GM20431 (cell line): ENCODE measurements at regions not wholly inside any gene's neighbourhood (a gene's known extent, or its start where the extent isn't known, plus 50 kb on each side); places are given as distances from the start of the nearest gene placed in this dataset.

Experiments
- in situ Hi-C: fragments of 300-500 bp; cut with MseI, MboI; formaldehyde crosslinking; loops from one replicate; pipeline ENCODE4 v1.15.0; 2020; ENCODE audit warnings: low sequenced_read_pairs; ENCODE audit not compliant: unreplicated experiment

- in situ Hi-C loops: no loop called here
Measured at GRCh38 chr15:39359771-39360170, 221.1 kb upstream of the THBS1 start.

GRCh38 chr15:39360452-39360851 is 220.4 kb upstream of the THBS1 start:
- in situ Hi-C loops: no loop called here

DNA sequence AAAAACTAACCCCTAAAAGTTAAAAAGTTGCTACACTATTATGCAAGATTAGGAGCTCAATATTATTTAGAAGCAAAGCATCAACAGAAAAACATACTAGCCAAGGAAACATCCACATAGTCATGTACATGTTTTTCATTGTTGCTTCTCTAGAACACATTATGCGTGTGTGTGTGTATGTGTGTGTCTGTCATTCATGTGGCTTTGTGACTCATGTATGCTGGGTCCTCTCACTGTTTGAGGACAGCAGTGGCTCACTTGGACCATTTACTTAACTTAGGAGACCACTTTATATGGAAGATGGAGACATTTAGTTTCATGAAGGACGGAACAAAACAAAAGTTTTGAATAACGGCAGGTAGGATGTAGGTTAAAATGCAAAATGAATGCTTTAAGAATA is 219.4 kb upstream of the THBS1 start:
- in situ Hi-C loops: no loop called here

DNA sequence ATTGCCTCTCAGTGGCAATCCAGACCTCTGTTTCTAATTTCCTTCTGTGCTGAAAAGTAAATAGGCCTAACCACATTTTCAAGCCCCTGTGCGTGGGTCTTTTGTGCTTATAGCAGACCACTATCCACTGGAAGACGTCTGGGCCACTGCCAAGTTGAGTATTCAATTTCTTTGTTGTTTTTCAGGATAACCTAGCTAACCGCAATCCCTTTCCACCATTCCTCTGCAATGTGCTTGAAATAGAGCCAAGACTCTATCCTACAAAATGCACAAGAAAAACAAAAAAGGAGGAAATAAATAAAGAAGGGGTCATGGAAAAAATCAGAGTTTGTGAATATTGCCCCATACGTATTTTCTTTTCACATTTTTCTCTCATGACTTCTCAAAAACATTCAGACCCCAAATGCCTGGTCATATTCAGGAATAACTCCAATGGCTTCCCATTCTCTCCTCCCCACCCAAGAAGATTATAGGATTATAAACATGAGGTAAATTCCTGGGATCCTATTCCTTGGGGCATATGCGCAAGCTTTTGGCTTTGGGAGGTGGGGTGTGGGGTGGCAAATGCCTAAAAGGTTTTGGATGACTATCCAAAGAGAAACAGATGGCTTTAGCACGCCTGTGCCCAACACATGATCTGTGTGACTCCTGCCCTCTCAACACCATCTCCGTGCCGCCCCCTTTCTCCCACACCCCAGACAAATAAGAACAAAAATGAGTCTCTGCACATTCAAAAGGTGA is 217.9 kb upstream of the THBS1 start:
- in situ Hi-C loops: no loop called here

DNA sequence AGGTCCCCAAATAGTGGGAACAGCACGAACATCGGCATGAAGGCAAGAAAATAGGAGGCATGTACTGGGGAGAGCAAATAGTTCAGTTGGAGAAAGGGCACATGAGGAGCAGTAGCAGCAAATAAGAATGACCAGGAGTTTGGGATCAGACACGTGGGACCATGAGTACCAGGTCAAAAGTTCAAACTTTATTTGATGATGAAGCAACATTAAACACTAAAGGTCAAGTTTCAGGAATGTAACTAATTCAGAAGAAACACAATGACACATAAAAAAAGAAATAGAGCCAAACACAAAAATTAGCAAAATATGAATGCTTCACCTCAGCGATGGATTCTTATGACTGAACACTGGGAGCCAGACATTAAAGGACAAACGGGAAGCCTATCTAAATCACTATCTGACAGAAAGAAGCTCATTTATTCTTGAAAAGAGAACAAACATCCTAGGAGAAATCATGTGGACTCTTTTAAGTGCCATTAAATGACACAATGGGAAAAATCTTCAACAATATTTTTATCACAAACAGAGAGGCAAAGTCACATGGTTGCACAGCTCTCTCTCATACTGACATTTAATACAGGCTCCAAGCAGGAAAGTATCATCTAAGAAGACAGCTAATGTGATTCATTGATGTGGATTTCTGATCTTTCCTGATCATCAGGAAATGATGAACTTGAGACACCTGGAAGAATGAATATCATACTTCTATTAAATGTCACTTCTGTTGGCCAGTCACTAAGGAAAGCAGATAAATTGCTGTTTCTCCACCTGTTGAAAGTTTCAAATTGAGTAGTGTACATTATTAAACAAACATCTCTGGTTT is 216.9 kb upstream of the THBS1 start:
- in situ Hi-C loops: no loop called here

DNA sequence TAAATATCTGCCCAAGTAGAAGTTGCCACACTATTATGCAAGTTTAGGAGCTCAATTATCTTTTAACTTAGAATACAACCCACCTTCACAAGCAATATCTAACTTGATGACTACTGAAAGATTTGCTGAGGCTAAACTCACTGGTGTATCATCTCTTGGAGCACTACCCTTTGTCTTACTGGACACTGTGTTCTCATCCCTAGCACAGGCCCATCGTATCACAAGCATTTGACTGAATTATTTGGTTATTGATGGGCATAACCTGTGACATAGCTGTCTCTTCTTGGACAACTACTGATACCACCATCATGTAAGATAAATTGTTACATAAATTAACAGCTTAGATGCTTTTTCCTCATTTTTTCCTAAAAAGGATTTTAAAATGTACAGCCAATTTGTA is 216.2 kb upstream of the THBS1 start:
- in situ Hi-C loops: no loop called here

DNA sequence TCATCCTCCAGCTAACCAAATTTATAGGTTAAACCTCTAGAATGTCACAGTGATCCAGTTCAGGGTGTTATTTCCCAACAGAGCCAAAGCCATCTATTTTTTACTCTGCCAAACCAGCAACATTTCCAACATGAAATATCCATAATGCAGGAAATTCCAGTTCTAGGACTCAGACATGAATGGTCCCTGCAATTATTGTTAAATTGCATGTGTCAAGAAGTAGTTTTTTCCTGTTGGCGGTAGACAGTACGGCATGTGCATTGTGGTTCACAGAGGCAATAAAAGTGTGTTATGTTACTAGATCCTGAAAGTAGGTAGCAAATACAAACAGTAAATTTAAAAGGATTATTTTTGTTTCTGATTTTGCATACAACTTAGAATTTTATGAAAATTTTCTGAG is 215.7 kb upstream of the THBS1 start:
- in situ Hi-C loops: no loop called here

DNA sequence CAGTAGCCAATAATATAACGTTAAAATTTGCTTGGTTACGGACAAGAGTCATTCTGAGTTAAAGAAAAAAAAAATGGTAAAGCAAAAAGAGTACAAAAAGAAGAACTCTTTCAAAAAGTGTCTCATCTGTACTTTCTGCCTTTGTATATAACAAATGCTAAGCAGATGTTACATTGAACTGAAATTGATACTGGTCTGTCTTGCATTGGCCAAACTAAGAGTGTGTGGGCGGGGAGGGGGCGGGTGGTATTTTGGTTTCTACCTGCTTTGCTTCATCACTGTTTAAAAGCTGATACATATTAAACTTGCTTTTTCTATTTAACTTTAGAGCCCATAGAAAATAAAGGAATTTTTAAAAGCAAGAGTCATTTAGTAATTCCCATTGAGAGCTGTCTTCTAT is 215.0 kb upstream of the THBS1 start:
- in situ Hi-C loops: no loop called here

DNA sequence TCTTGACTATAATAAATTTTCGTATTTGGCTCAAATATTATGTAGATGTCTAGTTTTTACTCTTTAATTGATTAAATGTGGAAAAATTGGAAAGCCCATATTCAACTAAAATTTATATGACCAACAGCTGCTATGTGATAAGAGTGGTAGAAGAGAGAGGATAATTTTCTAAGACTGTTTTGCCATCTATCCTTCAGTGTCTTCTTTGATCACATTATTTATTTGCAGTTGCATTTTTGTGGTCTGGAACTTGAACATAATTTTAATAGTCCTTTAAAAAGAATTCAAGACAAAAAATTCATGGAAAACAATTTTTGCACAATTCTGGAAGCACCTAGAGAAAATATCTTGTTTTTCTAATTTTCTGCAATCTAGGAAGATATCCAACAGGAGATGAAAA is 213.3 kb upstream of the THBS1 start:
- in situ Hi-C loops: no loop called here

- in situ Hi-C loops: no loop called here
Measured at GRCh38 chr15:39369768-39370167, 211.1 kb upstream of the THBS1 start.

- in situ Hi-C loops: no loop called here
Measured at GRCh38 chr15:39376371-39376909, 204.4 kb upstream of the THBS1 start.

GRCh38 chr15:39381517-39381916 is 199.4 kb upstream of the THBS1 start:
- in situ Hi-C loops: no loop called here

- in situ Hi-C loops: no loop called here
Measured at GRCh38 chr15:39388118-39388517, 192.8 kb upstream of the THBS1 start.

DNA sequence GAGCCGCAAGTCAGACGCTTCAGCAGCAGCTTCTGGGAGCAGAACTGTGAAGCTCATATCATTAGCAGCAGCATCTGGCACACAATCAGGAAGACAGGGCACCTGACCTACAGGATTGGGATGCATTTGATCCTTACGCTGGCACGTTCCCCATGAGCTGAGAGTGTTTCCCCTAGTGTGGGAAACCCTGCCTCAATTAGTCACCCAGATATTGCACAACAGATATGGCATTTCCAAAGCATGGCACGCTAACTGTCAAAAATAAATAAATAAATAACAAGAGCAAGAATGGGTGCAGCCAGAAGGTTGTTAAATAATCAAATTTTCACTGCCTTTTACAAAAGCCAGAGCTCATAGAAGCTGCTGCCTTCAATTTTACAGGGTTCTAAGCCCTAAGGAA is 189.6 kb upstream of the THBS1 start:
- in situ Hi-C loops: no loop called here

DNA sequence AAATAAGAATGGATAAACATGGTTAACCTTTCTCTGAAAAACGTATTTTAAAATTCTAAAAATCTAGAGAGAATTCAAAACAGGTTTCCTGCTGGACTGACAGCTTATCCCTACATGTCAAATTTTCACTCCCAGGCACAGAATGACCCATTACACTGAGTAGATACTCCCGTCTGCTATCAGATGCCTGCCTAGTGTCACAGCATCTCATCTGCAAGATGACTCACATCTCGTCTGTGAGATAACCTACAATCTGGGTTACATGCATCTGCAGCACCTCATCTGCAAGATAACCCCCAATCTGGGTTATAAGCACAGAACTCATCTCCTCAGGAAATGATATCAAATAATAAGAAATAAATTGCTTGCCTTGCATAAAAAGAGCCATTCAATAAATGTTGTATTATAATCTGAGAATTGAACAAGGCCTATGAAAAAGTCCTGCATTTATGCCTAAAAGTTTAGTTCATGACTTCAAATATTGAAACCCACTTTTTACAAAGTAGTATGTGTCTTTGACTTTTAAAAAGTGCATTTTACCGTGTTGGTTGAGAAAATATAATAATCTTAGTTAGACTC is 188.3 kb upstream of the THBS1 start:
- in situ Hi-C loops: no loop called here

- in situ Hi-C loops: no loop called here
Measured at GRCh38 chr15:39393575-39394335, 187.1 kb upstream of the THBS1 start.

DNA sequence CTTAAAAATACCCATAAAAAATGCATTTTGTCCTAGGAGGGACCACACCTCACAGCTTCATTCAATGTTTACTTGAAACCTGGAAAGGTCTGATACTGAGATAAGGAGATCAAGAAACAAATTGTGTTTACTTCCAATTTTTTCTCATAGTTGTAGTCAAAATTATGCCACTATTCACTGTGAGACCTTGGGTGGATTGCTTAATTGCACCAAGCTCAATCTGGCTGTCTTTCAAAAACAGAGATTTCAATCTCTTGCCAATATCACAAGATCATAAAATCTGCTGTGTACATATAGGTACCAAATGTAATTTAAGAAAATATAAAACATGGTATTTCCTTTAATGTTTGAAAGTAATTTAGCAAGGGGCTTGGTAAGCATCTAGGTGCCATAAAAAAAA is 186.4 kb upstream of the THBS1 start:
- in situ Hi-C loops: no loop called here

DNA sequence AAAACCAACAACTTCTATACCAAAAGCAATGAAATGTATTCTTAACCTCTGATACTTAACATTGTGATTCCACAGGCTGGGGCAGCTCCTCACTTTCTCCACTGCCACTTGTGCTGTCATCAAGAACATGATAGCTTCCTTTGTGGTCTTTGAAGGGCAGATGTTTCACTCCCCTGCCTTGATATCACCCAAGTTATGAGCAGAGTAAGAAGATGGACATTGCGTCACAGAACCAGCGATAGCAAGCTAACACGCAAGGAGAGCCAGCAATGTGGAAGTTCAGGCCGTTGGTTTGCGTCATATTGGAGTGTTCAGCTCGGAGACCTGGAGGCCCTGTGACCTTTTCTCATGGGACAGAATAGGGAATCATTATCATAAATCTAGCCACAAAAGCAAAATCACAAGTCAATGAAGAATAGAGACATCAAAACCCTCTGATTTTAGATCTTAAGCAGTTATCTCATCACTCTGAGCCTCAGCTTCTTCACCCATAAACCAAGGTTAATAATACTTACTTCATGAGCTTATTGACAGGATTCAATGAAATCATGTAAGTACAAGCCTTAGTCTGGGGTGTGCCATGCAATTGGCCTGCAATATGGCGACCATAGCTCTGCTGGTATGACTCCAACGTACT is 183.8 kb upstream of the THBS1 start:
- in situ Hi-C loops: no loop called here

- in situ Hi-C loops: no loop called here
Measured at GRCh38 chr15:39397883-39398282, 183.0 kb upstream of the THBS1 start.

GRCh38 chr15:39399600-39399999 is 181.3 kb upstream of the THBS1 start:
- in situ Hi-C loops: no loop called here
